ENCODE measurements at regions not wholly inside any gene's neighbourhood (a gene's known extent, or its start where the extent isn't known, plus 50 kb on each side); places are given as distances from the start of the nearest gene placed in this dataset.
A peak's percentile ranks its signal among the peaks of the same experiment; 100 is the strongest.

DNA sequence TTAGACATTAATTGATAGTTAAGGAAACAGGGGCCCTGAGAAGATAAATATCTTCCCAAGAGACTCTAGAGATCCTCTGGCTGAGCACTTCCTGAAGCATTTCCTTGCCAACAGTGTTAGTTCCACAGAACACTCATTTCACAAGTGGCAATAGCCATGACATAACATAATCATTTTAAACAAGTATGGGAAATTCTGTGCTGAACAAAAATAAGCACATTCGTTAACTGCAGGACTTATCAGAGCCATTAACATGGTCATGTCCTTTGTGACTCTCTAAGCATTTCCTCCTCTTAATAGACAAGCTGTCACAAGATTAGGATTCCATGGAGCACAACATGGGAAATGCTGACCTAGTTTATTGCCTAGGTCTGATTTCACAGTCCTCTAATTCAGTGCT is 184.9 kb downstream of the SNX18 start:
- no peak for TF ChIP-seq EP300 (IDR thresholded peaks at IDR 0.05)
- TF ChIP-seq POLR2AphosphoS5 (IDR thresholded peaks at IDR 0.05), result no peak
- no peak for TF ChIP-seq POLR2A (IDR thresholded peaks at IDR 0.05)
- TF ChIP-seq, protein P1, sequence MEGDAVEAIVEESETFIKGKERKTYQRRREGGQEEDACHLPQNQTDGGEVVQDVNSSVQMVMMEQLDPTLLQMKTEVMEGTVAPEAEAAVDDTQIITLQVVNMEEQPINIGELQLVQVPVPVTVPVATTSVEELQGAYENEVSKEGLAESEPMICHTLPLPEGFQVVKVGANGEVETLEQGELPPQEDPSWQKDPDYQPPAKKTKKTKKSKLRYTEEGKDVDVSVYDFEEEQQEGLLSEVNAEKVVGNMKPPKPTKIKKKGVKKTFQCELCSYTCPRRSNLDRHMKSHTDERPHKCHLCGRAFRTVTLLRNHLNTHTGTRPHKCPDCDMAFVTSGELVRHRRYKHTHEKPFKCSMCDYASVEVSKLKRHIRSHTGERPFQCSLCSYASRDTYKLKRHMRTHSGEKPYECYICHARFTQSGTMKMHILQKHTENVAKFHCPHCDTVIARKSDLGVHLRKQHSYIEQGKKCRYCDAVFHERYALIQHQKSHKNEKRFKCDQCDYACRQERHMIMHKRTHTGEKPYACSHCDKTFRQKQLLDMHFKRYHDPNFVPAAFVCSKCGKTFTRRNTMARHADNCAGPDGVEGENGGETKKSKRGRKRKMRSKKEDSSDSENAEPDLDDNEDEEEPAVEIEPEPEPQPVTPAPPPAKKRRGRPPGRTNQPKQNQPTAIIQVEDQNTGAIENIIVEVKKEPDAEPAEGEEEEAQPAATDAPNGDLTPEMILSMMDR (IDR thresholded peaks at IDR 0.05), result no peak
- no peak overlapping the region for H3K4me3 ChIP-seq
- no peak overlapping the region for H3K27ac ChIP-seq
- H3K9me3 ChIP-seq, result no peaks in the 10 kb centered on the region
- WGBS, result 68% methylated on average over 1 of the region's 1 CpG
- DNase-seq (ENCODE audit: low spot score in 2 of 2), result no peak
- H3K27me3 ChIP-seq, result no peaks in the 10 kb centered on the region
- no peaks in the 10 kb centered on the region for H3K36me3 ChIP-seq
- H3K4me1 ChIP-seq, result peaks cover 11% of the 10 kb centered on the region

DNA sequence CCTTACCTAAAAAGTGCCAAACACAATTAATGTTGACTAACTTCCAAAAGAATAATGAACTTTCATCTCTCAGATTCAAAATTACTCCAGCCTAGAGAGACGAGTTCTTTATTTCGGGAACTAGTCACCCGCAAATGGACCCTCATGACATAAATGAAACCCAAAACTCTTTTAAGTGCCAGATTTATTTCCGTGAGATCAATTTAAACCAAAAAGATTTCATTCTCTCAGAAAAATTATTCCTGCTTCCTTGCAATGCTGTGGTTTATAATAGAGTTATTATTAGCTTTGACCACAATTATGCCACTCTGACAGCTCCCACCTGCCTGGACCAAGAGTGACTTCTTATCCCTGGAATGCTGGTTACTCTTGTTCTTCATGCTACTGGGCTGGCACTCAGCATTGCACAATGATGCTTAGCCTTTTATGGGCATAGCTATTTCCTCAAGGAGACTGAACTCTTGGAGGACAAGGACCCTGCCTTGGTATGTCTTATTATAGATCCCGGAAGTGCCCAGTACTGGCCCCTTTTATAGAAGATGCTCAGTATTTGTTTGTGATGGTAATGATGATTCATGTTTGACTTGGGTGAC is 183.5 kb downstream of the SNX18 start:
- Histone ChIP-seq H3K36me3 (no peaks in the 10 kb centered on the region), H3K27ac (no peak overlapping the region), H3K27me3 (no peaks in the 10 kb centered on the region), H3K4me1 (peaks cover 12% of the 10 kb centered on the region), H3K9me3 (no peaks in the 10 kb centered on the region), H3K4me3 (no peak overlapping the region)
- 72% methylated on average over 5 of the region's 5 CpGs for WGBS
- TF ChIP-seq, protein P1 (IDR thresholded peaks at IDR 0.05), result no peak
- TF ChIP-seq POLR2AphosphoS5 (IDR thresholded peaks at IDR 0.05) (peak in 1 of 3 donors; percentile 44), EP300 (IDR thresholded peaks at IDR 0.05) (no peak), POLR2A (IDR thresholded peaks at IDR 0.05) (no peak)
- no peak for DNase-seq (ENCODE audit: low spot score in 2 of 2)

DNA sequence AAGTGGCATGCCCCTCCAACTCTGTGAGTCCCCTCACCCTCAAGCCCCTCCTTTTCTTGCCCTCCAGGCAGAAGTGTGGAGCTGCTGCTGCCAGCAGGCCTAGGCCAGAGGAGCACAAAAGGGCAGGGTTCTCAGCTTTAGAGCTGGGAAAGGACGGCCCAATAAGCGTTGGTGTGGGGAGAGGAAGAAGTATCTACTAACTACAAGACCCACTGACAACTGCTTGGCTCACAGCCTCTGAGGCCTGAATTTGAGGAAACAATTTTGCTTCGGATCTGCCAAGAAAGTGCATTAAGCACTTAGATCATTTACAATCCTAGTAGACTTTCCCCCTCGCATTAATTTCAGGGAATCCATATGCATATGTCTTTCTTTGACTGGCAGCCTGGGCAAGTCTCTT is 179.4 kb downstream of the SNX18 start:
- H3K4me1 ChIP-seq, result peaks cover 3% of the 10 kb centered on the region
- 35% methylated on average over 4 of the region's 4 CpGs for WGBS
- H3K27ac ChIP-seq, result no peak overlapping the region
- no peak for TF ChIP-seq POLR2AphosphoS5 (IDR thresholded peaks at IDR 0.05)
- TF ChIP-seq, protein P1 (IDR thresholded peaks at IDR 0.05), result no peak
- no peak for TF ChIP-seq EP300 (IDR thresholded peaks at IDR 0.05)
- no peak for TF ChIP-seq POLR2A (IDR thresholded peaks at IDR 0.05)
- H3K9me3 ChIP-seq, result no peaks in the 10 kb centered on the region
- no peak overlapping the region for H3K4me3 ChIP-seq
- H3K27me3 ChIP-seq, result no peaks in the 10 kb centered on the region
- DNase-seq (ENCODE audit: low spot score in 2 of 2), result no peak
- H3K36me3 ChIP-seq, result no peaks in the 10 kb centered on the region

DNA sequence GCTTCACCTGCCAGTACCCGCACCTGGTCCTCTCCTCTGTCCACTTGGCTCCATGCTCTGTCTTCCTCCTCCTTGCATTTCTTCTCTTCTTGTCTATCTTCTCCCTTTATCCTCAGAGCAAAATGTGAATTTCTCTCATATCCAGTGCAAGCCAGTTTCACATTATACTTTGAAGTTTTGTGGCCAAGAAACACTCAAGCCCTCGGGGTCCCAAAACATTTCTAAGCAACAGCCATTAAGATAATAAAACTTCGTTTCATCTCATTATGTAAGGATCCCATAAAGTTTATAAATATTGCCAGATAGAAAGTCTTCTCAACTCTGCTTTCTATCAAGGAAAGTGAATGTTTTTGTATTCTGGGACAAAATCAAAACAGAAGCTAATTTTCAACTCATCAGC is 178.8 kb downstream of the SNX18 start:
- Histone ChIP-seq H3K9me3 (no peaks in the 10 kb centered on the region), H3K27ac (no peak overlapping the region), H3K27me3 (no peaks in the 10 kb centered on the region), H3K36me3 (no peaks in the 10 kb centered on the region), H3K4me3 (no peak overlapping the region), H3K4me1 (peaks cover 3% of the 10 kb centered on the region)
- WGBS, result 45% methylated on average over 3 of the region's 3 CpGs
- no peak for DNase-seq (ENCODE audit: low spot score in 2 of 2)
- TF ChIP-seq POLR2AphosphoS5 (IDR thresholded peaks at IDR 0.05), result no peak
- TF ChIP-seq, protein P1 (IDR thresholded peaks at IDR 0.05), result no peak

DNA sequence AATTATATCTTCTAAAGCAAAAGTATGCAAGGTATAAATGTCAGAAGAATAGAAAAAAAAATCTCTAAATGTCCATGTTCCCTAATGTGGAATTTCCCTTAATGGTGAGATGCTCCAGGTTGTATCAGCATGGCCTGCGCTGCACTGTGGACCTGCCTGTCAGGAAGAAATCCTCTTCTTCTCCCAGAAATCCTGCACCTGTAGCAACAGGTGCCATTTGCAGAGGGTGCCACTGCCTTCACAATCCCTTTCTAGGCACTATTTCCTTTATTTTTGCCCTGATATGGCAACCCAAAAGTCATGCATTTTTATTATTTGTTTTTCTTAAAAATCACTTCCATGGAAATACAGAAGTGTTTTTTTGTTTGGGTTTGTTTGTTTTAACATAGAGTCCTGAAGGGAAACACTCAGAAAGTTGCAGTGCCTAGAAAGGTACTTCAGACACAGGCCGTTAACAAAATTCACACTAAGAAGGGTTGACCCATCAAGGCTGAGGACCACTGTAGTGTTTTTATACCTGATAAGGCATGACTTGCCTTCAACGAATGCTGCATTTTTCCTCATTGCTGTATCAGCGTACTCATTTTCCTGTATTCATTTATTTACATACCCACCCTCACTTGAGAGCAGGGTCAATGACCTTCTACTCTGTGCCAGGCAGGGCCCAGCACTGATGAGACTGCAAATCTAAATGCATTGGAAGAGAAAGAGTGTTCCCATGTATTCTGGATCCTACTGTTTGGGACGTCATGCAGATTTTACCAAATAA is 177.8 kb downstream of the SNX18 start:
- Histone ChIP-seq H3K36me3 (no peaks in the 10 kb centered on the region), H3K9me3 (no peaks in the 10 kb centered on the region), H3K4me1 (peaks cover 3% of the 10 kb centered on the region), H3K27me3 (no peaks in the 10 kb centered on the region), H3K4me3 (no peak overlapping the region), H3K27ac (no peak overlapping the region)
- 84% methylated on average over 5 of the region's 5 CpGs for WGBS
- TF ChIP-seq POLR2A (IDR thresholded peaks at IDR 0.05) (no peak), EP300 (IDR thresholded peaks at IDR 0.05) (no peak), POLR2AphosphoS5 (IDR thresholded peaks at IDR 0.05) (no peak)
- TF ChIP-seq, protein P1 (IDR thresholded peaks at IDR 0.05), result no peak
- no peak for DNase-seq (ENCODE audit: low spot score in 2 of 2)

Measured in suprapubic skin (tissue), 4 donors.